Testis (tissue), 2 donors: ENCODE measurements at regions not wholly inside any gene's neighbourhood (a gene's known extent, or its start where the extent isn't known, plus 50 kb on each side); places are given as distances from the start of the nearest gene placed in this dataset.

Experiments
- POLR2A ChIP-seq: fragments of 450-650 bp; IDR thresholded peaks from one replicate; pipeline ENCODE4 v1.6.1; 2017; ENCODE audit warnings: antibody characterized with exemption, mild to moderate bottlenecking, moderate library complexity
- TF ChIP-seq, protein P1 (sequence below), 3 experiments: fragments of 450-650 bp in 2 of 3; fragments of 200-600 bp in 1 of 3; sonication (generic) in 1 of 3; IDR thresholded peaks; one replicate each; pipeline ENCODE4 v1.5.1; 2016 to 2019; ENCODE audit warnings: antibody characterized with exemption in 3 of 3, mild to moderate bottlenecking in 2 of 3, moderate library complexity in 1 of 3

DNA sequence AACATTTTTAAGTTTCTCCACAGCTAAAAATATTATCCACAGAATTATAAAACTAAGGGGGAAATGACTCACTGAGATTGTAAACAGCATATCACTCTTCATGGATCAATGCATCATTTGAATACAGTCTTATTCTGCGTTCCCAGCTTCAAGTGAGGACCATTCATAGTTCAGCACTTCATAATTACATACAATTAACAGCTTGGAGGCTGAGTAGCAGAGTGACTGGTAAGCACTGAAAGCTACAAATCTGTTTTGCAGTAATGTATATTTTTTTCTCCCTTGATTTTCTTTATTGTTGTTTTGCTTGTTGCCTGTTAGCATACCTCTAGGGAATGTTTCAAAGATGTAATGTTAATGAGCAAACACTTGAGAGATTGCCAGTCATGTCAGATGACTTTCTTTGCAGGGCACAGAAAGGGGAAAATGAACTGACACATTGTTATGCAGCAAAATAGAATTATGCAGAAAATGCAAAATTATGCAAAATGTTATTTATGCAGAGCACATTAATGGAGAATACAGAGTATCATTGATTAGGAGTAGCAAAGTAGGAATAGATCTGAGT is 138.6 kb downstream of the RPS29 start:
- TF ChIP-seq, protein P1, sequence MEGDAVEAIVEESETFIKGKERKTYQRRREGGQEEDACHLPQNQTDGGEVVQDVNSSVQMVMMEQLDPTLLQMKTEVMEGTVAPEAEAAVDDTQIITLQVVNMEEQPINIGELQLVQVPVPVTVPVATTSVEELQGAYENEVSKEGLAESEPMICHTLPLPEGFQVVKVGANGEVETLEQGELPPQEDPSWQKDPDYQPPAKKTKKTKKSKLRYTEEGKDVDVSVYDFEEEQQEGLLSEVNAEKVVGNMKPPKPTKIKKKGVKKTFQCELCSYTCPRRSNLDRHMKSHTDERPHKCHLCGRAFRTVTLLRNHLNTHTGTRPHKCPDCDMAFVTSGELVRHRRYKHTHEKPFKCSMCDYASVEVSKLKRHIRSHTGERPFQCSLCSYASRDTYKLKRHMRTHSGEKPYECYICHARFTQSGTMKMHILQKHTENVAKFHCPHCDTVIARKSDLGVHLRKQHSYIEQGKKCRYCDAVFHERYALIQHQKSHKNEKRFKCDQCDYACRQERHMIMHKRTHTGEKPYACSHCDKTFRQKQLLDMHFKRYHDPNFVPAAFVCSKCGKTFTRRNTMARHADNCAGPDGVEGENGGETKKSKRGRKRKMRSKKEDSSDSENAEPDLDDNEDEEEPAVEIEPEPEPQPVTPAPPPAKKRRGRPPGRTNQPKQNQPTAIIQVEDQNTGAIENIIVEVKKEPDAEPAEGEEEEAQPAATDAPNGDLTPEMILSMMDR (IDR thresholded peaks at IDR 0.05): no peak
- TF ChIP-seq POLR2A: no peak
